Renal pelvis (tissue), 1 donor: ENCODE measurements at regions not wholly inside any gene's neighbourhood (a gene's known extent, or its start where the extent isn't known, plus 50 kb on each side); places are given as distances from the start of the nearest gene placed in this dataset.
A peak's percentile ranks its signal among the peaks of the same experiment; 100 is the strongest.

ENCODE experiments used
- DNase-seq: peaks from one replicate; pipeline ENCODE4 v3.0.0-alpha.2; 2013

DNA sequence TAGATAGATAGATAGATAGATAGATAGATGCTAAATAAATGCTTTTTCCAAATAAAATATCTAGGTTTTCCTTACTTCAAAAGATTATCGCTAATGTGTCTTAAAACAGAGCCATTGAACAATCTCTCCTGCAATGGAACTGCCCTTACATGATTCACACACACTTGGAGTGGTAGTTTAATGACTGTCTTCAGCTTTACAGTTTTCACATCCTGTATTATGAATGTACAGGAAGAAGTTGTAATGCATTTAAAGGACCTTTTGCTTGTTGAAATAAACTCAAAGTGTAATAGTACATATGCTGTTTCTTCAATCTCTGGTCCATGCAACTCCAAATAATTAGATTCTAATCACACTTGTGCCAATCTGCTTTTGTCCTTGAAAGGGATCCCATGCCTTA is 797.6 kb upstream of the CDH2 start:
- DNase-seq: no peak

DNA sequence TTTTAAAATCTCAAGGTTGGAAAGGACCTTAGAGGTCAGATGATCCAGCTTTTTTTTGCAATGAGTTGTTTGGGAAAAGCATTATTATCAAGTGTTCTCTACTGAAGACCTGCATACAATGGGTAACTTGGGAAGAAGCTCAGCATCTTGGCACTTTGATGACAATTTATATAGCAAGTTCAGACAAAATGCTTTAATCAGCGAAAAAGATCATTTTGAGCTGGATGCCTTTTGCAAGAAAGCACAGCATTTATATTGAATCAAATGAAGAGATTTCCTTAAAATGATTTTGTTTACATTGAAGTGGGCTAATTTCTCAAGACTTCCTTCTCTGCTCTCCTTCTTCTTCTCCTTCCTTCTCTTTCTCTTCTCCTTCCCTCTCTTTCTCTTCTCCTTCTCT is 796.4 kb upstream of the CDH2 start:
- DNase-seq: no peak

DNA sequence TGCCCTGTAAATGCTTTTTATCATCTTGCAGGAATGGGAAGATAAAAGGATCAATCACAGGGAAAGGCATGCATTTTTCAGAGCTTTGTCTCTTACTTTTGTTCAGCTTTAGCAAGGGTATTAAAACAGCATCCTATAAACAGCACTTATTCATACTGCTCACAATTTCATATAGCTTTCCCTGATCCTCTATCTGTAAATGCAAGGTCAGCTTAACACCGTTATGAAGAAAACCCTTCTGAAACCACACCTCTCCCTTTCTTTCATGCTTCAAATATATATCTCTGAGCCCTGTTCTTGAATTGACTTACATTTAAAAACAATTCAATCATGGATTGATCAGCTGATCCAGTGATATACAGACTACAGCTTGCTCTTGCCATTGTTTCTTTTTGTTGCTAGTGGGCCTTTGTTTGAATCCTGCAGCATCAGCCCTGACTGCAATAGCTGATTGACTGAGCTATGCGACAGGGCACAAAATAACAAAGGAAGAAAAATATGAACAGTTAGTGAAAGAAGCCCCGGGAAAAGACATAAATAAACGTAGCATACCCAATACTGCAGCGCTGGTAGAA is 795.5 kb upstream of the CDH2 start:
- no peak for DNase-seq

DNA sequence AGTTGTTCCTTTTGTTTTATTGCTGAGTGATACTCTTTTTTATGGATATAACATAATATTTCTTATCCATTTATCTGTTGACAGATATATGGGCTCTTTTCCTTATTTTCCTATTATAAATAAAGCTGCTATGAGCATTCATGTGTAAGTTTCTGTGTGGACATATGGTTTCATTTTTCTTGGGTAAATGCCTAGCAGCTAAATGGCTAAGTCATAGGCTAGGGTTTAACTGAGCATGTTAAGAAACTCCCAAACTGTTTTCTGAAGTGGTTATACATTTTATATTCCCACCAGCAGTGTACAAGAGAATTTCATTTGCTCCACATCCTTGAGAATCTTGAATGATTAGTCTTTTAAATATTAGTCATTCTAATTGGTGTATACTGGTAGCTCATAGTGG is 786.6 kb upstream of the CDH2 start:
- DNase-seq: no peak

DNA sequence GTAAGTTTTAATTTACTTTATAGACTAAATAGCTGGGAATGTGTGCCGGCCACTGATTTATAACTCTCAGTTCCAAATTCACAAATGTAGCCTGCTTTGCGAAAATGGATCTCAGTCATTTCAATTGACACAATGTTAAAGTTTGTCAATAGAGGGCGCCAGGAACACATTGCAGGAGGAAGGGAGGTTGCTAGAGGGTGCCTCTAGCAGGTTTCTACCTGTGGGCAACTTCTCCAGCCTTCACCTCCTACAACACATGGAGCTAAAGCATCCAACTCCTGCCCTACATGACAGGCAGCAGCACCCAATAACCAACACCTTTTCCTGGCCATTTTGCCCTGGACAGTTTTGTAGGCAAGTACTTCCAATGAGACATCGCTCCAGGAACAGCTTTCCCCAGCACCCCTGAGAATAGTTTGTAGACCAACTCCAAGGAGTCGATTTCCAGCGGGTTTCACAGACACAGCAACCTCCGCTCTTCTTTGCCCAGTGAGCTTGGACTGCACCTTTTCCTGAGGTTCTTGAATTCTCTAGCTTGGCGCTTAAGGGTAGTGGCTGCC is 784.8 kb upstream of the CDH2 start:
- peak; percentile 10 for DNase-seq

DNA sequence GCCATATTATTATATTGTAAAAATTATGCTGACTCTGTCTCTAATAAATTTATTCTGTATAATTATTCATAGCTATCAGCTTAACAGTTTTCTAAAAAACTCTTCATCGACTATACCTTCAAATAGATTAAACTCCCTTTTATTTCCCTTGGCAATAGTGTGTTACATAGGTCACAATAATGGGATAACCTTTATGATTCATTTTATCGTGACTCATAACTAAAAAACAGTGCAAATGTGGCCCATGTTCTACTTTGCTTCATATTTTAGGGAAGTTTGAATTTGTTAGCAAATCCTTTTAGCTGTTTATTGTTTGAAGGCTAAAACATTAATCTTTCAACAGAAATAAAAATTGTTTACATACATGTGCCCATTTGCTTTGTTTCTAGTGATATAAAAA is 783.2 kb upstream of the CDH2 start:
- DNase-seq: no peak

DNA sequence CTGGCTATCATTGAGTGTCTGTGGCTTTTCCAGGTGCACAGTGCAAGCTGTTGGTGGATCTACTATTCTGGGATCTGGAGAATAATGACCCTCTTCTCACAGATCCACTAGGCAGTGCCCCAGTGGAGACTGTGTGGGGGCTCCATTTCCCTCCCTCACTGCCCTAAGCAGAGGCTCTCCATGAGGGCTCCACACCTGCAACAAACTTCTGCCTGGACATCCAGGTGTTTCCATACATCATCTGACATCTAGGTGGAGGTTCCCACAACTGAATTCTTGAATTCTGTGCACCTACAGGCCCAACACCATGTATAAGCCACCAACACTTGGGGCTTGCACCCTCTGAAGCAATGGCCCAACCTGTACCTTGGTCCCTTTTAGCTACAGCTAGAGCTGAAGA is 775.4 kb upstream of the CDH2 start:
- DNase-seq: no peak

DNA sequence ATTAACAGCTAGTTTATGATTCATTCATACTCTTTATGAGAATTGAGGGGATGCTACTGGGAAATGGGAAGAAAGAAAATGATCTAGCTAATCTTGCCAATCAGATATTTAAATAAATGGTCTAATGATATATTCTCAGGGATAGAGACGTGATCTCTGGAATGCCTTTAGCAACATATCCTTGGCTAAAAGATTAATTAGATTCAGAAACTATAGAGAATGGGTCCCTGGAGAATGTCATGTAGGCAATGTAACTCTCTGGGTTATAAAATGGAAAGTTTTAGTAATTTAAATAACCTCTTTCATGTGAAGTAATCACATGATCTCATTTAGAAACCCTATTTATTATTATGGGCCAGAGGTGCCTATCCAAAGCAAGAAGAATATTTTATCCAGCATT is 771.0 kb upstream of the CDH2 start:
- no peak for DNase-seq

DNA sequence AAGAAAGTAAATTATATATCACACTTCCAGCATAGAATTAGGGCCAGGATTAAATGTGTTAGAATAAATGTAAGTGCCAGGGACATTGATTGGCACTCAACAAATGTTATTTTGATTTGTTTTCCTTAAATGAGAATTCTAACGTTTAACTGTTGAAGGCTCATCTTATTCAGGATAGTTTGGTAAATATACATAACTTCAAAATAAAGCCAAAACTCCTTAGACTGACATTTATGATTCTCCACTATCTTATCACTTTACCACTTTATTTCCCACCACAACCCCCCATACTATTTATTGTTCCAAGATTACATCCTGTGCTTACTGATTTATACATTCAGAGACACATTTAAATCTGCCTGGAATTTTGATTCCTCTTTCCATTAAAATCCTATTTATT is 769.5 kb upstream of the CDH2 start:
- DNase-seq: no peak

DNA sequence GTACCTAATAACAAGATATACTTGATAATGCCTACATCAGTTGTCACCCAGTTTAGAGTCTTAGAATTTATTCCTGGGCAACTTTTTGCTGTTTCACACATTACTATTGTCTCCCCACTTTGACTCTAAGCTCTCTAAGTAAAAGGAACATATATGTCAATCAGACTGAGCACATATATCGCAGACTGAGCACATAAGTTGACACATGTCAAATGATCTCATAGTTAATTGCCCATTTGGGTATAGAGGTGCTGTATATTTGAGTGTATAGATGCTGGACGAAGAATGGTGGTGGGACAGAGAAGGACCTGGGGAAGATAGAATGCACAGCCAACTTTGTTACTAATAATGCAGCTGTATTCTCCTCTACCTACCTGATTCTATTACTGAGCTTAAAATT is 746.0 kb upstream of the CDH2 start:
- DNase-seq: no peak

DNA sequence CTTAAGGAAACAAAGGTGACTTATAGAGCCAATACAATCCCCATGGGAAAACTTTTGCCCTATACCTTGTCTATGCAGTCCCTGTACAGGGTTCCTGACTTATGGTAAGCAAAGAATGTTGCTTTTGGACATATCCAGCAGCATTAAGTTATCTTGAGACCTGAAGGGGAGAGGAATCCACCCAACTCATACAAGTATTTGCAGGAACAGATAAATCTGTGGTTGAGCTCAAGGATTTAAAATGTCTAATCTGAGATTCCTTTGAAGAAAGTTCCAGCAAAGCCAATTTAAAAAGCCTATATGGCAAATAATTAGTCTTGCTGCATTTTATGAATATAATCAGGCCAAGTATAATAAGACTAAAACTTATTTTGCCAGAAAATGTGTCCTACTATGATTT is 739.5 kb upstream of the CDH2 start:
- DNase-seq: no peak

DNA sequence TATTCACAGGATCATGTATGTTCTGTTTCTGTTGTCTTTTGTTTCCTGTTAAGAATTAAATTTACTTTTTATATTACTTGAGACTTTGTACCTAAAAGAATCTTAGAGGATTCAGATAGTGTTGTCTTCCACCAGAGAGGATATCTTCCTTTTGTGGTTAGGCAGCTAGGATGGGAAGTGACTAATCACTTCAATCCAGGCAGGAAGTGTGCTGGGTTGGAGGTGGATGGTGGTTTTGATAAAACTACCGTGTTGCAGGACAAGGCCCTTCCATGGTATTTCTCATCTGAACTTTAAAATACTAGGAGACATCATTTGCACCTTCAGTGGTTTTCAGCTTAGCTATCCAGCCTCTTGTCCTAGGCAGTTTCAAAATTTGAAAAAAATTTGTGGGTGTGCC is 728.6 kb upstream of the CDH2 start:
- no peak for DNase-seq

DNA sequence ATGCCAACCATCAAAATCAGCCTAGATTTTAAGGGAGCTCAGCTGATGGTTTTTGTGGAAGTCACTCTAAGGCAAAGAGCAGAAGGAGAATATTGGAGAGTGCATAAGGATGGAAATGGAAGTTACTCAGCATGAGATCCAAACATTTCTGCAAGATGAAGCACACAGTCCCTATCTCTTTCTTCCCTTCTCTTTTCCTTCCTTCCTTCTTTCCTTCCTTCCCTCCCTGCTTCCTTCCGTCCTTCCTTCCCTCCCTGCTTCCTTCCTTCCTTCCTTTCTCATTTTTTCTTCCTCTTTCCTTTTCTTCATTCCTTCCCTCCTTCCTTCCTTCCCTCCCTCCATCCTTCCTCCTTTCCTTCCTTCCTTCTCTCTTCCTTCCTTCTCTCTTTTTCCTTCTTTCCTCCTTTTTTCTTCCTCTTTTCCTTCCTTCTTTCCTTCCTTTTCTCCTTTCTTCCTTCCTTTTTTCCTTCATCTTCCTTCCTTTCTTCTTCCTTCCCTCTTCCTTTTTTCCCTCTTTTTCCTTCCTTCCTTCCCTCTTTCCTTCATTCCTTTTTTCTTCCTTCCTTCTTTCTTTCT is 727.9 kb upstream of the CDH2 start:
- DNase-seq: no peak

DNA sequence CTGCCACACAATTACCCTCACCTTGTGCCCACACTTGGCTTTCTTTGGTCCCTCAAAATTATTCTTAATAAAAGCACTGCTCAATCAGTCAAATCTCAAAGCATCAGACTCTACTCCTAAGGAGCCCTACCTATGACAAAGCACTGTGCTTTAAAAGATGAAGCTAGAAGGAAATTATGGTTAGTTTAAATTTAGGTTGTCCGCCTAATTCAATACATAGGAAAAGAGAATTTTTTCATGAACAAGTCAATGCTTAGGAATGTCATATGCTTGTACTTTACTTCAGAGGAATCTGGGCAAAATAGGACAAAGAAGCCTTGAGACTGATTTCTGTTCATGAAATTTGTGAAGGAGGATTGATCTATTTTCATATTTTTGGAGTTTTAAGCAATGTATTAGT is 726.4 kb upstream of the CDH2 start:
- no peak for DNase-seq

DNA sequence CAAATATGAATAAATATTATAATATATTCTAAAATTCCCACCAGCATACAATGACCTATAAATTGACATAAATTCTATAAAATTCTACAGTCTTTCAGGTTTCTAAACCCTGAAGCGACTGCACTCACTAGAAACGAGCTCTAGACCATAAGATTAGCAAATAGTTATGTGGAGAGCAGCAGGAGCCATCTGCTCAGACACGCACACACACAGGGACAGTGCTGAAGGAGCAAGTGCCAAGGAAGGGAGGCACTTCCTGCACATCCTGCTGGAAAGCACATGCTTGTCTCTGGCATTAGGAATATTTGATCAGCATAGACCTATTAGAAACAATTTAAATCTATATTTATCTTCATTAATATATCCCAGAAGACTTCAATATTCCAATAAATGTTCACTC is 713.9 kb upstream of the CDH2 start:
- DNase-seq: no peak

DNA sequence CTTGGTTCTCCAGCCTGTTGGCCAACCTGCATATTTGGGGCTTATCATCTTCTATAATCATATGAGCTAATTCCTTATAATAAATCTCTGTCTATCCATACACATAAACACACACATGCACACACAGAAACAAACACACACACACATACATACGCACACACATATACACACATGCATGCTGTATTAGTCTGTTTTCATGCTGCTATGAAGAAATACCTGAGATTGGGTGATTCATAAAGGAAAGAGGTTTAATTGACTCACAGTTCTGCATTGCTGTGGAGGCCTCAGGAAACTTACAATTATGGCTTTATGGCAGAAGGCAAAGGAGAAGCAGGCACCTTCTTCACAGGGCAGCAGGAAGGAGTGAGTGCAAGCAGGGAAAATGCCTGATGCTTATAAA is 707.4 kb upstream of the CDH2 start:
- no peak for DNase-seq

DNA sequence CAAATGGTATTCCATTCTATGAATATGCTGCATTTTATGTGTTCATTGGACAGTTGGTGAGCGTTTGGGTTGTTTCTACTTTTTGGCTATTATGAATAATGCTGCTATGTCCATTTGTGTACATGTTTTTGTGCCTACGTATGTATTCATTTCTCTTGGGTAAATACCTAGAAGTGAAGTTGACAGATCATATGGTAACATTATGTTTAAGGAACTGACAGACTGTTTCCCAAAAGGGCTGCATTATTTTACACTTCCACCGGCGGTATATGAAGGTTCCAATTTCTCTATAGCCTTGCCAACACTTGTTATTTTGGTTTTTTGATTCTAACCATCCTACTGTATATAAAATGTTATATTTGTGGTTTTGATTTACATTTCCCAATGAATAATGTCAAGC is 703.9 kb upstream of the CDH2 start:
- DNase-seq: no peak

DNA sequence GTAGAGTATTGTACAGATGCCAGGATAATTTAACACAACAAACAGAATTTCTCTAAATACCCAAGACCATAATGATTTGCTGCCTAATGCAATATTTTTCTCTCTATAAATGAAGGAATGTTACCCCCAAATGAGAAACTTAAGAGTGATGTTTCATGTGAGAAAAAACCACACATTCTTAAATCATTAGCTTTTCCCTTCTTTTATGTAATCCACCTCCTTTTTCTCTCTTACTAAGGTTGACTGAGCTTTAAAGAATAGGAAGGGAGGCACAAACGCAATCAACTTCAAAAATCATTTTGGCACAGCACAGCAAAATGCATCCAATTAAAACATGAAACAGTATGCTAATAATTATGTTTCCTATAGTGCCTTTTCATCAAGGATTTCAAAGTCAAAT is 698.1 kb upstream of the CDH2 start:
- no peak for DNase-seq

DNA sequence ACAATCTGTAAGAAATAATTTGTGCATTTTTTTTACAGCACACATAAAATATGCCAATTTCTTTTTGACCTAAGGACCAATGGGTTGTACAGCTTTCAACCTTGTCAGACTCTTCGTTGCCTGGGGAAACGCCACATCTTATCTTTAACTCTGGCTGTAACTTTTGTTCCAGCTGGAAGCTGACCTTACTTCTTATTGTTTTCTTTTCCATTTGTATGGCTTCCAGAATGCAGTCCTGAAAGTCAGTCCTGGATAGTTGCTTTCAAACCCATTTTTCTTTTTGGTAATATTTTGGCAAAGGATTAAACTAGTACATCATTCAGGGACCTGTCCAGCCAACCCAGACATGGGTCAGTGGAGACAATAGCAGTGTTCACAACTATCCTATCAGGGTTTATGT is 686.5 kb upstream of the CDH2 start:
- peak; percentile 12 for DNase-seq

DNA sequence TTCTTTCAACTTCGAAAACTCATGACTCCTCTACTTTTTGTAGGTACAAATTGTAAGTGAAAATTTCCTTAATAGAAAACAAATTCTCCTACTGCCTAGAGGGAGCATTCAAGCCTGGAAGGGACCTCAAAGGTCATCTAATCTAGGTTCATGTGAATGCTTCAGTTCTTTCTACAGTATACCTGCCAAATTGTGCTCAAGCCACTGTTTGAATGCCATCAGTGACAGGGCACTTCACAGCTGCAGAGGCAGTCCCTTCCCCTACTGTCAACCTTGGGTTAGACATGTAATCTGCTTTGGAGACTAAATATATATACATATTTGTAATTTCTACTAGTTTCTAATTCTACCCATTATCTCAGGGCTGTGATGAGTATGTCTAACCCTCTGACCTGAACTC is 681.3 kb upstream of the CDH2 start:
- no peak for DNase-seq

DNA sequence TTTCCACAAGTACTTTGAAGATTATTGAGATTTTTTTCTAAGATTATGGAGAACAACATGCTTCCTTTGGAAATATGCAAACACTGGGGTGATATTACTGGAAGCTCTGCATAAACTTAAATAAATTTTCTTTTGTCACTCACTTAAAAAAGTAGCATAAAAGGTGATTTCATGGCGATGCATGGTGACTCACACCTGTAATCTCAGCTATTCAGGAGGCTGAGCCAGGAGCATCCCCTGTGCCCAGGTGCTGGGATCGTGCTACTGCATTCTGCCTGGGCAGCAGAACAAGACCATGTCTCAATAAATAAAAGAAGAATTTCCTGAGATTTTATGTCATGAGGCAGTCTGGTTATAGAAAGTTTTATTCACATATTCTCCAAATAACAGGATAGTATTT is 679.1 kb upstream of the CDH2 start:
- DNase-seq: no peak

DNA sequence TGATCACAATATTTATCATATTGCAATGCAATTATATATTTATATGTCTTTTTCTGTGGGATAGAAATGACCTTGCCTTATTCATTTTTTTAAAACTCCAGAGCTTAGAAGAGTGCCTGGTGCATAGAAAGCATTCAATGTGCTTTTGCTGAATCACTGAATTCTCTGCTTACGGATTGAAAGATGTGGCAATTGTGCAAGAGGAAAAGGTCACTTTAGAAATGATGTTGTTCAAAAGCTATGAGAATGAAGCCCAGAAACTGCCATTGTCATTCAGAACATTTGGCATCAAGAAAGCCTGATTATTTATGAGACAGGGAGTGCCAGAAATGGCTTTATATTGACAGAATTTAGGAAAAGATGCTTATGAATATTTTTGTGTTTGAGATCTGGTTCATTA is 678.6 kb upstream of the CDH2 start:
- no peak for DNase-seq

DNA sequence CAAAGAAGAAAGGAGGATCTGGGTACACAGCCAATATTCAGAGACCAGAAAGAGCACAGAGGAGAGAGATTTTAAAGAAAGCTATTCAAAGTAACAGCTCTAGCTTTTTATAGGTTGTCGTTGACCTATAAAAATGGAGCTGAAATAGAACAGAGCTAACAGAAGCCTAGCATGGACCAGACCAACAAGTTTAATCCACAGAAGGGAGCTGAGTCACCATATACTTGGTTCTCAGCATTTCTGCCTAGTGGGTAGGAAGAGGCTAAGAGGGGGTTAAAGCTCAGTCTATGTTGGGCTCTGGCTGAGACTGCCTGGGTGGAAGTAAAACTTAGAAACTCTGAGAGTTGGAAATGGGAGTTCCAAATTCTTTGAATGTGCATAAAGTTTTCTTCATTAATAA is 678.0 kb upstream of the CDH2 start:
- no peak for DNase-seq

DNA sequence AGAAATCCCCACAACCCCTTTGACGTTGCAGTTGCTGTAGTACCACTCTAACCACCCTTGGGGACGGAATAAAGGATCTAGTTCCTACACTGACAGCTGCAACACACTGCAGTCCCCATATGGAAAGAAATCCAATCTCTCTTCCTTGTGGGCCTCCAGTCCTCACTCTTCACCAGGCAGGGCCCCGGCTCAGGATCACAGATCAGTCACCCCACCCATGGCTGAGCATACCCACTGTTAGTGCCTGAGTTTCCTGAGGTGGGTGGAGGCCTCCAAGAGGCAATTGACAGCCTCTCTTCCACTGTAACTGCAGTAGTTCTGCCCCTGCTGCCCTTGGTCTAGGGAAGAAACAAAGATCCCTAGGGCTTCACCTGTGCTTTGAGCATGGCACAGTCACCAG is 670.0 kb upstream of the CDH2 start:
- DNase-seq: no peak

DNA sequence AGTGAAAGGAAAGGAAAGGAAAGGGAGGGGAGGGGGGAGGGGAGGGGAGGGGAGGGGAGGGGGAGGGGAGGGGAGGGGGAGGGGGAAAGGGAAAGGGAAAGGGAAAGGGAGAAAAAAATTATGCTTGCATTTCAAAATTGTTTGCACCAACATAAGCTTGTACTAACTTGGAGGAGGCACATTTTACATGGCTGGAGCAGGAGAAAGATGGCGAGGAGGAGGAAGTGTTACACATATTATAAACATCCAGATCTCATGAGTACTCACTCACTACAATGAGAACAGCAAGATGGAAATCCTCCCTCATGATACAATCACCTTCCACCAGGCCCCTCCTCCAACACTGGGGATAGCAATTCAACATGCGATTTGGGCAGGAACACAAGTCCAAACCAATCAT is 660.2 kb upstream of the CDH2 start:
- no peak for DNase-seq
